ENCODE measurements at regions not wholly inside any gene's neighbourhood (a gene's known extent, or its start where the extent isn't known, plus 50 kb on each side); places are given as distances from the start of the nearest gene placed in this dataset.
"Not testable (repeated sequence)": the region's sequence is repeated elsewhere in the genome, so short reads cannot be mapped to it uniquely, and the experiment has no call there.

GRCh38 chr2:88802026-88802425 lies 110.6 kb downstream of the RPIA start:
- H3K9me3 Mint-ChIP-seq (ENCODE audit: insufficient read depth); POLR2A ChIA-PET; H3K4me3 Mint-ChIP-seq; H3K4me1 Mint-ChIP-seq (ENCODE audit: low read depth); DNase-seq; H3K27ac Mint-ChIP-seq; H3K36me3 Mint-ChIP-seq (ENCODE audit: low read depth); ATAC-seq; CTCF ChIA-PET: not testable (repeated sequence)
- peaks cover 19% of the 10 kb centered on the region for H3K27me3 Mint-ChIP-seq (ENCODE audit: low read depth)

GRCh38 chr2:88807237-88807962 lies 115.9 kb downstream of the RPIA start:
- Mint-ChIP-seq H3K4me3 (no peak overlapping the region), H3K9me3 (ENCODE audit: insufficient read depth) (no peaks in the 10 kb centered on the region), H3K36me3 (ENCODE audit: low read depth) (no peaks in the 10 kb centered on the region), H3K27me3 (ENCODE audit: low read depth) (peaks cover 5% of the 10 kb centered on the region), H3K4me1 (ENCODE audit: low read depth) (no peaks in the 10 kb centered on the region), H3K27ac (no peak overlapping the region)
- ChIA-PET POLR2A (no interaction called here), CTCF (no interaction called here)
- ATAC-seq: no peak
- no peak for DNase-seq

- no peak for DNase-seq
- Mint-ChIP-seq H3K4me1 (ENCODE audit: low read depth) (no peaks in the 10 kb centered on the region), H3K27ac (no peak overlapping the region), H3K36me3 (ENCODE audit: low read depth) (no peaks in the 10 kb centered on the region), H3K4me3 (no peak overlapping the region), H3K27me3 (ENCODE audit: low read depth) (peaks cover 5% of the 10 kb centered on the region), H3K9me3 (ENCODE audit: insufficient read depth) (no peaks in the 10 kb centered on the region)
- ChIA-PET POLR2A (no interaction called here), CTCF (no interaction called here)
- no peak for ATAC-seq
Observed at GRCh38 chr2:88808083-88808482, 116.6 kb downstream of the RPIA start.

GRCh38 chr2:88808652-88809051 lies 117.2 kb downstream of the RPIA start:
- ChIA-PET CTCF (no interaction called here), POLR2A (no interaction called here)
- no peak overlapping the region for H3K27ac Mint-ChIP-seq
- H3K4me1 Mint-ChIP-seq (ENCODE audit: low read depth): no peaks in the 10 kb centered on the region
- no peak for ATAC-seq
- H3K9me3 Mint-ChIP-seq (ENCODE audit: insufficient read depth): no peaks in the 10 kb centered on the region
- H3K36me3 Mint-ChIP-seq (ENCODE audit: low read depth): no peaks in the 10 kb centered on the region
- no peak overlapping the region for H3K4me3 Mint-ChIP-seq
- H3K27me3 Mint-ChIP-seq (ENCODE audit: low read depth): peaks cover 5% of the 10 kb centered on the region
- DNase-seq: no peak

- POLR2A ChIA-PET: no interaction called here
- Mint-ChIP-seq H3K4me1 (ENCODE audit: low read depth) (no peaks in the 10 kb centered on the region), H3K36me3 (ENCODE audit: low read depth) (no peaks in the 10 kb centered on the region), H3K9me3 (ENCODE audit: insufficient read depth) (no peaks in the 10 kb centered on the region), H3K27me3 (ENCODE audit: low read depth) (peaks cover 3% of the 10 kb centered on the region), H3K4me3 (no peak overlapping the region), H3K27ac (no peak overlapping the region)
- ATAC-seq (no peak), DNase-seq (no peak)
- CTCF ChIA-PET: no interaction called here
Observed at GRCh38 chr2:88809216-88809615, 117.7 kb downstream of the RPIA start.

GRCh38 chr2:88810017-88810416 lies 118.5 kb downstream of the RPIA start:
- no peaks in the 10 kb centered on the region for H3K36me3 Mint-ChIP-seq (ENCODE audit: low read depth)
- H3K9me3 Mint-ChIP-seq (ENCODE audit: insufficient read depth): no peaks in the 10 kb centered on the region
- peaks cover 2% of the 10 kb centered on the region for H3K27me3 Mint-ChIP-seq (ENCODE audit: low read depth)
- H3K4me3 Mint-ChIP-seq: no peak overlapping the region
- CTCF ChIA-PET: no interaction called here
- DNase-seq: no peak
- H3K4me1 Mint-ChIP-seq (ENCODE audit: low read depth): no peaks in the 10 kb centered on the region
- no peak for ATAC-seq
- POLR2A ChIA-PET: no interaction called here
- H3K27ac Mint-ChIP-seq: no peak overlapping the region

- no peak overlapping the region for H3K27ac Mint-ChIP-seq
- H3K4me3 Mint-ChIP-seq: no peak overlapping the region
- ChIA-PET CTCF (no interaction called here), POLR2A (no interaction called here)
- no peaks in the 10 kb centered on the region for H3K36me3 Mint-ChIP-seq (ENCODE audit: low read depth)
- H3K27me3 Mint-ChIP-seq (ENCODE audit: low read depth): no peaks in the 10 kb centered on the region
- no peak for DNase-seq
- no peaks in the 10 kb centered on the region for H3K9me3 Mint-ChIP-seq (ENCODE audit: insufficient read depth)
- no peaks in the 10 kb centered on the region for H3K4me1 Mint-ChIP-seq (ENCODE audit: low read depth)
- no peak for ATAC-seq
Observed at GRCh38 chr2:88810488-88810887, 119.0 kb downstream of the RPIA start.

GRCh38 chr2:88811233-88811632 lies 119.8 kb downstream of the RPIA start:
- CTCF ChIA-PET: no interaction called here
- H3K9me3 Mint-ChIP-seq (ENCODE audit: insufficient read depth): no peaks in the 10 kb centered on the region
- DNase-seq: no peak
- POLR2A ChIA-PET: no interaction called here
- ATAC-seq: no peak
- no peak overlapping the region for H3K4me3 Mint-ChIP-seq
- H3K27ac Mint-ChIP-seq: no peak overlapping the region
- no peaks in the 10 kb centered on the region for H3K27me3 Mint-ChIP-seq (ENCODE audit: low read depth)
- H3K36me3 Mint-ChIP-seq (ENCODE audit: low read depth): no peaks in the 10 kb centered on the region
- H3K4me1 Mint-ChIP-seq (ENCODE audit: low read depth): no peaks in the 10 kb centered on the region

GRCh38 chr2:88811681-88812080 lies 120.2 kb downstream of the RPIA start:
- Mint-ChIP-seq H3K27me3 (ENCODE audit: low read depth) (no peaks in the 10 kb centered on the region), H3K27ac (no peak overlapping the region), H3K4me1 (ENCODE audit: low read depth) (no peaks in the 10 kb centered on the region), H3K4me3 (no peak overlapping the region), H3K36me3 (ENCODE audit: low read depth) (no peaks in the 10 kb centered on the region), H3K9me3 (ENCODE audit: insufficient read depth) (no peaks in the 10 kb centered on the region)
- no peak for DNase-seq
- CTCF ChIA-PET: no interaction called here
- ATAC-seq: no peak
- POLR2A ChIA-PET: no interaction called here

- ChIA-PET CTCF (interaction anchor here (1.0 kb wide), 1 partner anchor 18 kb away, joined by 3 read pairs; no protein-coding TSS in a partner anchor), POLR2A (no interaction called here)
- Mint-ChIP-seq H3K27ac (no peak overlapping the region), H3K36me3 (ENCODE audit: low read depth) (no peaks in the 10 kb centered on the region), H3K27me3 (ENCODE audit: low read depth) (peaks cover 3% of the 10 kb centered on the region), H3K4me1 (ENCODE audit: low read depth) (no peaks in the 10 kb centered on the region), H3K4me3 (no peak overlapping the region), H3K9me3 (ENCODE audit: insufficient read depth) (no peaks in the 10 kb centered on the region)
- ATAC-seq: no peak
- no peak for DNase-seq
Observed at GRCh38 chr2:88813612-88814011, 122.1 kb downstream of the RPIA start.

- ATAC-seq: no peak
- H3K9me3 Mint-ChIP-seq (ENCODE audit: insufficient read depth): no peaks in the 10 kb centered on the region
- CTCF ChIA-PET: no interaction called here
- H3K4me1 Mint-ChIP-seq (ENCODE audit: low read depth): no peaks in the 10 kb centered on the region
- no peaks in the 10 kb centered on the region for H3K36me3 Mint-ChIP-seq (ENCODE audit: low read depth)
- H3K27me3 Mint-ChIP-seq (ENCODE audit: low read depth): peaks cover 3% of the 10 kb centered on the region
- DNase-seq: no peak
- no peak overlapping the region for H3K4me3 Mint-ChIP-seq
- POLR2A ChIA-PET: no interaction called here
- no peak overlapping the region for H3K27ac Mint-ChIP-seq
Observed at GRCh38 chr2:88815282-88815681, 123.8 kb downstream of the RPIA start.

- Mint-ChIP-seq H3K9me3 (ENCODE audit: insufficient read depth) (no peaks in the 10 kb centered on the region), H3K4me1 (ENCODE audit: low read depth) (no peaks in the 10 kb centered on the region), H3K27ac (no peak overlapping the region), H3K36me3 (ENCODE audit: low read depth) (no peaks in the 10 kb centered on the region), H3K27me3 (ENCODE audit: low read depth) (peaks cover 3% of the 10 kb centered on the region), H3K4me3 (no peak overlapping the region)
- no peak for ATAC-seq
- CTCF ChIA-PET: no interaction called here
- POLR2A ChIA-PET: no interaction called here
- no peak for DNase-seq
Observed at GRCh38 chr2:88815697-88816096, 124.2 kb downstream of the RPIA start.

- ATAC-seq: no peak
- CTCF ChIA-PET: no interaction called here
- Mint-ChIP-seq H3K4me3 (no peak overlapping the region), H3K27me3 (ENCODE audit: low read depth) (peaks cover 3% of the 10 kb centered on the region), H3K4me1 (ENCODE audit: low read depth) (no peaks in the 10 kb centered on the region), H3K36me3 (ENCODE audit: low read depth) (no peaks in the 10 kb centered on the region), H3K27ac (no peak overlapping the region), H3K9me3 (ENCODE audit: insufficient read depth) (no peaks in the 10 kb centered on the region)
- DNase-seq: no peak
- POLR2A ChIA-PET: no interaction called here
Observed at GRCh38 chr2:88818381-88818780, 126.9 kb downstream of the RPIA start.
